HepG2 (cell line): ENCODE measurements at regions not wholly inside any gene's neighbourhood (a gene's known extent, or its start where the extent isn't known, plus 50 kb on each side); places are given as distances from the start of the nearest gene placed in this dataset.

ENCODE experiments used
- ATAC-seq: fragments of 200-7000 bp; cut with Tn5 transposase; 3 replicates; pipeline ENCODE4 v1.9.1; 2020; ENCODE audit warnings: mild to moderate bottlenecking, moderate library complexity
- BruUV-seq: library from RNA; stranded (reverse); fragments of 400-500 nt; replicated peaks from 2 replicates; lab custom pipeline; 2021; lab: Mats Ljungman, UMichigan
- CTCF ChIA-PET: fragments of 300-600 bp; formaldehyde crosslinking; extraction: SDS; loops from one replicate; lab custom pipeline; 2021; ENCODE audit warnings: low total read pairs, inconsistent platforms, low intra/inter-chr PET ratio; lab: Yijun Ruan, JAX
- POLR2A ChIA-PET: fragments of 350-600 bp; sonication (Branson Sonifier 250); formaldehyde crosslinking; loops from one replicate; lab custom pipeline; 2020; ENCODE audit warnings: antibody characterized with exemption, inconsistent platforms; lab: Yijun Ruan, JAX
- DNase-seq: peaks from one replicate; pipeline ENCODE4 v3.0.0-alpha.2; 2015; ENCODE audit warnings: low spot score
- FAIRE-seq: peaks from 3 replicates; lab custom pipeline; 2011; peaks lifted over from hg19 to GRCh38; lab: Jason Lieb, UNC
- H2AFZ ChIP-seq: one replicate; pipeline ENCODE4 v1.6.1; 2011; ENCODE audit warnings: low read length, inconsistent platforms
- H3K27ac ChIP-seq: fragments of 300-600 bp; 3 replicates; pipeline ENCODE4 v1.8.0; 2011; ENCODE audit warnings: mixed run types, mild to moderate bottlenecking, mixed read lengths, low read length, inconsistent platforms; ENCODE audit not compliant: insufficient read depth; ENCODE audit errors: extremely low read length
- H3K27me3 ChIP-seq, 2 experiments: fragments of 200-600 bp in 1 of 2; 2 replicates in 1 of 2; 3 replicates in 1 of 2; pipeline versions ENCODE4 v1.6.0 to v1.8.0; 2011; ENCODE audit warnings: low read length in 2 of 2, mild to moderate bottlenecking in 2 of 2, moderate library complexity in 2 of 2, inconsistent platforms in 1 of 2; ENCODE audit not compliant: insufficient read depth in 2 of 2, control insufficient read depth in 1 of 2
- H3K36me3 ChIP-seq, 2 experiments: fragments of 200-600 bp in 1 of 2; replicated peaks in 1 of 2; 2 replicates in 1 of 2; 3 replicates in 1 of 2; pipeline versions ENCODE4 v1.5.1 to v1.8.0; 2011; ENCODE audit warnings: low read length in 2 of 2, inconsistent platforms in 1 of 2; ENCODE audit not compliant: insufficient read depth in 2 of 2, control insufficient read depth in 1 of 2
- H3K4me1 ChIP-seq: 2 replicates; pipeline ENCODE4 v1.5.1; 2012; ENCODE audit warnings: low read length, inconsistent platforms; ENCODE audit not compliant: insufficient read depth
- H3K4me2 ChIP-seq: 2 replicates; pipeline ENCODE4 v1.6.0; 2011; ENCODE audit warnings: low read depth, low read length, inconsistent platforms
- H3K4me3 ChIP-seq, 3 experiments: fragments of 200-600 bp in 1 of 3; sonication (generic), shearing (Covaris generic) in 1 of 3; replicated peaks in 1 of 3; 2 replicates each; pipeline ENCODE4 v1.5.1; 2011 to 2016; ENCODE audit warnings: low read length in 3 of 3, inconsistent platforms in 2 of 3, low read depth in 2 of 3, mild to moderate bottlenecking in 2 of 3, control low read depth in 1 of 3, mixed read lengths in 1 of 3; ENCODE audit not compliant: insufficient read depth in 1 of 3
- H3K79me2 ChIP-seq: one replicate; pipeline ENCODE4 v1.6.1; 2011; ENCODE audit warnings: low read length, inconsistent platforms; ENCODE audit not compliant: insufficient read depth
- H3K9ac ChIP-seq: 2 replicates; pipeline ENCODE4 v1.6.0; 2011; ENCODE audit warnings: mild to moderate bottlenecking, low read depth, low read length, inconsistent platforms; ENCODE audit not compliant: insufficient read depth
- H3K9me3 ChIP-seq: 2 replicates; pipeline ENCODE4 v1.5.1; 2012; ENCODE audit warnings: mild to moderate bottlenecking, low read length
- H4K20me1 ChIP-seq: 2 replicates; pipeline ENCODE4 v1.6.0; 2011; ENCODE audit warnings: inconsistent platforms, mild to moderate bottlenecking, low read length, moderate library complexity; ENCODE audit not compliant: insufficient read depth
- ATF1 ChIP-seq: IDR thresholded peaks from 2 replicates; pipeline ENCODE4 v1.6.1; 2016; ENCODE audit warnings: mild to moderate bottlenecking, control low read depth
- BCL6 ChIP-seq: IDR thresholded peaks from 2 replicates; pipeline ENCODE4 v1.6.1; 2016; ENCODE audit warnings: missing genetic modification reagents, missing compliant biosample characterization
- CBFB ChIP-seq: sonication (generic); formaldehyde crosslinking; IDR thresholded peaks from 2 replicates; pipeline ENCODE4 v1.4.0; 2020; ENCODE audit warnings: missing genetic modification reagents
- EED ChIP-seq: sonication (generic); formaldehyde crosslinking; IDR thresholded peaks from 2 replicates; pipeline ENCODE4 v1.5.0; 2020; ENCODE audit warnings: mild to moderate bottlenecking, missing genetic modification reagents
- HES4 ChIP-seq: sonication (generic); formaldehyde crosslinking; IDR thresholded peaks from 2 replicates; pipeline ENCODE4 v1.9.0; 2021; ENCODE audit warnings: mild to moderate bottlenecking, missing genetic modification reagents, borderline replicate concordance
- SNAPC2 ChIP-seq: sonication (generic); formaldehyde crosslinking; IDR thresholded peaks from 2 replicates; pipeline ENCODE4 v1.8.1; 2022; ENCODE audit warnings: mild to moderate bottlenecking, missing genetic modification reagents
- STAT6 ChIP-seq: sonication (generic); formaldehyde crosslinking; IDR thresholded peaks from 2 replicates; pipeline ENCODE4 v1.4.0; 2020; ENCODE audit warnings: missing genetic modification reagents, mild to moderate bottlenecking, borderline replicate concordance
- U2AF1 ChIP-seq: fragments of 200-400 bp; formaldehyde crosslinking; optimal IDR thresholded peaks from 2 replicates; pipeline ENCODE3; 2017; ENCODE audit warnings: mild to moderate bottlenecking, low read depth, low read length
- ZNF160 ChIP-seq: sonication (generic); formaldehyde crosslinking; IDR thresholded peaks from 2 replicates; pipeline ENCODE4 v1.8.0; 2022; ENCODE audit warnings: mild to moderate bottlenecking, inconsistent platforms, missing genetic modification reagents
- ZNF414 ChIP-seq: sonication (generic); formaldehyde crosslinking; IDR thresholded peaks from 2 replicates; pipeline ENCODE4 v1.5.0; 2020; ENCODE audit warnings: missing genetic modification reagents
- ZNF556 ChIP-seq: sonication (generic); formaldehyde crosslinking; IDR thresholded peaks from 2 replicates; pipeline ENCODE4 v1.4.0; 2020; ENCODE audit warnings: mild to moderate bottlenecking, missing genetic modification reagents, borderline replicate concordance
- ZNF713 ChIP-seq: sonication (generic); formaldehyde crosslinking; IDR thresholded peaks from 2 replicates; pipeline ENCODE4 v1.4.0; 2020; ENCODE audit warnings: mild to moderate bottlenecking, missing genetic modification reagents
- WGBS: methylation state at CpG from one replicate; pipeline ENCODE4 v1.1.6; 2017; ENCODE audit warnings: low lambda C conversion rate; 5-methylcytosine and 5-hydroxymethylcytosine counted together
- in situ Hi-C: cut with HindIII; loops from 2 replicates; pipeline ENCODE4 v1.10.0; 2017; ENCODE audit warnings: low pct_unique_long_range_greater_than_20kb; ENCODE audit not compliant: extremely low pct_ligation_motif_present
- intact Hi-C: fragments of 100-400 bp; cut with micrococcal nuclease; formaldehyde crosslinking; loops from one replicate; pipeline ENCODE4 v1.10.0; 2022; ENCODE audit not compliant: unreplicated experiment
- TF ChIP-seq, protein P1 (sequence below): sonication (generic); formaldehyde crosslinking; IDR thresholded peaks from 2 replicates; pipeline ENCODE4 v1.8.0; 2022; ENCODE audit warnings: missing genetic modification reagents, low read depth, mild to moderate bottlenecking, borderline replicate concordance

- Histone ChIP-seq H3K79me2 (no peaks in the 10 kb centered on the region), H4K20me1 (no peaks in the 10 kb centered on the region), H3K4me3 (no peak overlapping the region), H3K27me3 (no peaks in the 10 kb centered on the region), H3K9ac (no peak overlapping the region), H3K36me3 (no peaks in the 10 kb centered on the region), H2AFZ (no peak overlapping the region), H3K4me2 (no peak overlapping the region), H3K4me1 (no peaks in the 10 kb centered on the region), H3K27ac (no peak overlapping the region), H3K9me3 (no peaks in the 10 kb centered on the region)
- FAIRE-seq: no peak
- ChIA-PET CTCF (no interaction called here), POLR2A (no interaction called here)
- TF ChIP-seq, protein P1, sequence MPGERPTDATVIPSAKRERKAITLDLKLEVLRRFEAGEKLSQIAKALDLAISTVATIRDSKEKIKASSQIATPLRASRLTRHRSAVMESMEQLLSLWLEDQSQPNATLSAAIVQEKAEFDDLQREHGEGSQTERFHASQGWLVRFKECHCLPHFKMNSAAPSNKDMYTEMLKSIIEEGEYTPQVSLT (CRISPR knock-in tag): no peak
- TF ChIP-seq U2AF1 (no peak), ZNF556 (CRISPR knock-in tag) (no peak), ZNF713 (CRISPR knock-in tag) (no peak), STAT6 (CRISPR knock-in tag) (no peak), ZNF414 (CRISPR knock-in tag) (no peak), BCL6 (CRISPR knock-in tag) (no peak), ATF1 (CRISPR knock-in tag) (no peak), ZNF160 (no peak), HES4 (CRISPR knock-in tag) (no peak), SNAPC2 (CRISPR knock-in tag) (no peak), CBFB (CRISPR knock-in tag) (no peak), EED (CRISPR knock-in tag) (no peak)
- BruUV-seq: no TSS peak
- intact Hi-C loops (no loop called here), in situ Hi-C loops (no loop called here)
- 71% methylated on average over 2 of the region's 2 CpGs for WGBS
- no peak for DNase-seq
- no peak for ATAC-seq
Observed at GRCh38 chr3:110856916-110857315, 214.7 kb upstream of the NECTIN3 start.
